Ovary (tissue), 3 donors: ENCODE measurements at regions not wholly inside any gene's neighbourhood (a gene's known extent, or its start where the extent isn't known, plus 50 kb on each side); places are given as distances from the start of the nearest gene placed in this dataset.

Source experiments
- EP300 ChIP-seq: sonication (generic); formaldehyde crosslinking; IDR thresholded peaks from one replicate; pipeline ENCODE4 v1.6.1; 2017; ENCODE audit warnings: antibody characterized with exemption
- POLR2A ChIP-seq: fragments of 450-650 bp; IDR thresholded peaks from one replicate; pipeline ENCODE4 v1.6.1; 2017; ENCODE audit warnings: antibody characterized with exemption, mild to moderate bottlenecking, moderate library complexity
- TF ChIP-seq, protein P1 (sequence below), 3 donors: fragments of 450-650 bp in 2 of 3; fragments of 200-600 bp in 1 of 3; IDR thresholded peaks; one replicate each; pipeline versions ENCODE4 v1.5.1 to v1.8.0; 2016 to 2022; ENCODE audit warnings: antibody characterized with exemption in 3 of 3, mild to moderate bottlenecking in 1 of 3
- donor health status: DM: no; HTN: no; CAD: no.

DNA sequence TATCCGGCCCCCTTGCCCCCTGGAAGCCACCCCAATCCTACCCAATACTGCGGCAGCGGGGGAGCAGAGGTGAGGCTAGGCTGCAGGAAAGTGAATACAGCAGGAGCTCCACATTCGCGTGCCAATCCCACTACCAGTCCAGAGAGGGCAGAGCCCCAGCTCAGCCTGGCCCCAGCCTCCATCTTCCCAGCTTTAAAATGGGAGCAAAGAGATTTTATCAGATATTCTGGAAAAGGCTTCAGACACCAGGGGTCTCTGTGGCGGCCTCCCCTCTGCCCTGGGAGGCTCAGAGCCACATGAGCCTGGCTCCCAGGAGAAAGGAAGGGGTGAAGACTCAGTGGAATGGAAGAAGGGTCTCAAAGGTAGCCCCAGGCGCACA, 72.7 kb downstream of the NCOR2 start:
- TF ChIP-seq, protein P1, sequence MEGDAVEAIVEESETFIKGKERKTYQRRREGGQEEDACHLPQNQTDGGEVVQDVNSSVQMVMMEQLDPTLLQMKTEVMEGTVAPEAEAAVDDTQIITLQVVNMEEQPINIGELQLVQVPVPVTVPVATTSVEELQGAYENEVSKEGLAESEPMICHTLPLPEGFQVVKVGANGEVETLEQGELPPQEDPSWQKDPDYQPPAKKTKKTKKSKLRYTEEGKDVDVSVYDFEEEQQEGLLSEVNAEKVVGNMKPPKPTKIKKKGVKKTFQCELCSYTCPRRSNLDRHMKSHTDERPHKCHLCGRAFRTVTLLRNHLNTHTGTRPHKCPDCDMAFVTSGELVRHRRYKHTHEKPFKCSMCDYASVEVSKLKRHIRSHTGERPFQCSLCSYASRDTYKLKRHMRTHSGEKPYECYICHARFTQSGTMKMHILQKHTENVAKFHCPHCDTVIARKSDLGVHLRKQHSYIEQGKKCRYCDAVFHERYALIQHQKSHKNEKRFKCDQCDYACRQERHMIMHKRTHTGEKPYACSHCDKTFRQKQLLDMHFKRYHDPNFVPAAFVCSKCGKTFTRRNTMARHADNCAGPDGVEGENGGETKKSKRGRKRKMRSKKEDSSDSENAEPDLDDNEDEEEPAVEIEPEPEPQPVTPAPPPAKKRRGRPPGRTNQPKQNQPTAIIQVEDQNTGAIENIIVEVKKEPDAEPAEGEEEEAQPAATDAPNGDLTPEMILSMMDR (IDR thresholded peaks at IDR 0.05), result no peak
- TF ChIP-seq POLR2A (no peak), EP300 (no peak)
